ENCODE measurements at regions not wholly inside any gene's neighbourhood (a gene's known extent, or its start where the extent isn't known, plus 50 kb on each side); places are given as distances from the start of the nearest gene placed in this dataset.
"Not testable (repeated sequence)": the region's sequence is repeated elsewhere in the genome, so short reads cannot be mapped to it uniquely, and the experiment has no call there.

GRCh38 chr3:159672728-159673688, 315.6 kb upstream of the IL12A start:
- no peak overlapping the region for H3K4me3 ChIP-seq
- no peak for DNase-seq
- H3K36me3 ChIP-seq: no peaks in the 10 kb centered on the region

DNA sequence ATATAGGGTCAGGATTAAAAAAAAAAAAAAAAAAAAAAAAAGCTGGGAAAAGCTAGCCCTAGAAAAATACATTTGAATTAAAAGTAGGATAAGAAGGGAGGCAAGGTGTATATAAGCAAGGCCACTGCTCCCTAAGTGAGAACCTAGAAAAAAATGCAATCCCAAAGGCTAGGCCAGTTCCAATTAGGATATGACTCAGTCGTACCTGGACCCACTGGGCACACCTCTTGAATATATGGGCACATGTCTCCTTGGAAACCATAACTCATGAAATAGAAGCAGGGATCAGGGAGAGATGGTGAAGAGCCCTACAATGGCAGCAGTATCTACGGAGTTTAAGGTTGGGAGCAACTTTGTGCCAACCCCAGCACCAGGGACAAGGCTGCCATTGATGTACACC, 314.1 kb upstream of the IL12A start:
- DNase-seq: no peak
- no peaks in the 10 kb centered on the region for H3K36me3 ChIP-seq
- H3K27me3 ChIP-seq: no peaks in the 10 kb centered on the region
- no peak overlapping the region for H3K4me3 ChIP-seq
- H3K9me3 ChIP-seq: no peaks in the 10 kb centered on the region

More at GRCh38 chr3:159672728-159673688, 315.6 kb upstream of the IL12A start:
- Histone ChIP-seq H3K27me3 (no peaks in the 10 kb centered on the region), H3K9me3 (no peaks in the 10 kb centered on the region)

DNA sequence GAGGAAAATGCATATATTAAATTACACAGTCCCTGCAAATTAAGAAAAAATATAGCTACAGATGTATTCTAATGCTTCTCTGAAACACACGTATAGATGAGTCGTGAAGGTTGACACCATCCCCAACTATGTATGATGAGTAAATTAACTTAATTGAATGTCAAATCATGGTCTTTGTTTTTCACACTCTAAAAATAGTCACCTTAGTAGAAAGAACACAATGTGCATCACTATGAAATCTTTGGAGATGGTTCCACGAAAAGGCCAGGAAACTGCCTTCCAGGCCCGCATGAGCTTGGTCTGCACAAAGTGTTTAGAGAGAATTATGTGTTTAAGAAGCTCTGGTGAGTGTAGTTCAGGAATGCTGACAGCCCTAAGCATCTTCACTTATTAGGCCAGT, 313.4 kb upstream of the IL12A start:
- Histone ChIP-seq H3K27me3 (no peaks in the 10 kb centered on the region), H3K36me3 (no peaks in the 10 kb centered on the region), H3K9me3 (no peaks in the 10 kb centered on the region), H3K4me3 (no peak overlapping the region)
- DNase-seq: no peak

- Histone ChIP-seq H3K9me3 (no peaks in the 10 kb centered on the region; the same call in 1 of the 2 replicates), H3K36me3 (no peaks in the 10 kb centered on the region), H3K4me3 (no peak overlapping the region), H3K27me3 (peaks cover 2% of the 10 kb centered on the region; the same call in 1 of the 2 replicates)
- DNase-seq: no peak
These were observed 308.7 kb upstream of the IL12A start for GRCh38 chr3:159679900-159680299.

- DNase-seq, H3K4me3 ChIP-seq, H3K27me3 ChIP-seq, H3K9me3 ChIP-seq, H3K36me3 ChIP-seq: not testable (repeated sequence)
These were observed 306.9 kb upstream of the IL12A start for GRCh38 chr3:159681717-159682116.

DNA sequence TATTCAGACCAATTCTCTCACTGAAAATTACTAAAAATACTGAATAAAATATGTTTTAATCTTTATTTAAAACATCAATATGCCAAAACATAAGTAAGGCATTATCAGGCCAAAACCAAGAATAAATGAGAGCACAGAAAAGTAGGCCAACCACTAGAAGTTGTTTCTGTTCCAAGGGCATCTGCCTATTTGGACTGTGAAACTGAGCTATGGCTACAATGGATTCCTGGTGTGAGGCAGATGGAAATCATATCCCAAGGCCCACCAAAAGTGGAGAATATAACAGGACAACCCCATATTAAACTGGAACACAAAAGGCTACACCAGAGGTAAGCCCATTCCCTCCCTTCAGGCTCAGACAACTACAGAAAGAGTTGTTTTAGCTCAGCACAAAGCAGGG, 302.8 kb upstream of the IL12A start:
- no peak for DNase-seq
- Histone ChIP-seq H3K36me3 (no peaks in the 10 kb centered on the region), H3K4me3 (no peak overlapping the region), H3K27me3 (peaks cover 2% of the 10 kb centered on the region; the same call in 1 of the 2 replicates), H3K9me3 (peaks cover 5% of the 10 kb centered on the region)

DNA sequence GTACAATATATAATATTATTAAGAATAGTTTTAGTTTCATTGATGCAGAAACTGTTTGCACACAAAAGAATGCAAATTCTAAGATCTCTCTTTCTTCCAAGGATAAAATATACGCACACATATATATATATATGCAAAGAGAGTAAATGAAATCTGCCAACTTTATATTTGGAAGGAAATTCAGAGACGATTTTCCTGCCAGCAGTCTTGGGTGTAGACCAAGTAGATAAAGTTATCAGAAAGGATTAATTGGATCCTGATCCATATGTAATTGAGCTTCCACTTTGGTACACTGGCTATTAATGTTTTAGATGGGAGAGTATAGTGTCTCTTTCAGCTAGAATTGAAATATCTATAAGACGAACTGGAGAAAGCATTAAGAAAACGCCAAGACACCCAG, 295.4 kb upstream of the IL12A start:
- Histone ChIP-seq H3K27me3 (no peaks in the 10 kb centered on the region), H3K36me3 (no peaks in the 10 kb centered on the region), H3K9me3 (peaks cover 3% of the 10 kb centered on the region), H3K4me3 (no peak overlapping the region)
- DNase-seq: no peak

GRCh38 chr3:159711560-159712333, 276.9 kb upstream of the IL12A start:
- DNase-seq: peak; percentile 93
- Histone ChIP-seq H3K9me3 (0 out of 2 replicates have a peak, but pooled peaks cover 2% of the 10 kb centered on the region), H3K27me3 (no peaks in the 10 kb centered on the region), H3K4me3 (no peak overlapping the region), H3K36me3 (no peaks in the 10 kb centered on the region)

DNA sequence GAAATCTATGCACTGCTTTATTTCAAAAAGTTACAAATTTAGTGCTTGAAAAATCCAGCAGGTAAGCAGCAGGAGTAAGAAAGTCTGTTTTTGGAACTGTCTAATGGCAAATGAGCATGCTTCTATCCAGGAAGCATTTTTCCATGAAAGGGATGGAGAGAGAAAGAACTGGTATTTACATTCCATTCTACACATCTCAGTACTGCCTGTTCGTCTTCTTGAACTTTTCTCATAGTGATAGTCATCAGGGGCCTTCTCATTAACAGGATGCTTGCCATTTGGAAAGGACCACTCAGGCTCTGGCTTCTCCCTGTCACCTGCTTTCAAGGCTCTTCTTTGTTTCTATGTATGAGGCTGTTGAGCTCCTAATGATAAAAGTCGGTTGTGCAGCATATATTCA, 267.3 kb upstream of the IL12A start:
- Histone ChIP-seq H3K36me3 (no peaks in the 10 kb centered on the region), H3K27me3 (no peaks in the 10 kb centered on the region), H3K4me3 (no peak overlapping the region), H3K9me3 (peaks cover 7% of the 10 kb centered on the region)
- DNase-seq: no peak

DNA sequence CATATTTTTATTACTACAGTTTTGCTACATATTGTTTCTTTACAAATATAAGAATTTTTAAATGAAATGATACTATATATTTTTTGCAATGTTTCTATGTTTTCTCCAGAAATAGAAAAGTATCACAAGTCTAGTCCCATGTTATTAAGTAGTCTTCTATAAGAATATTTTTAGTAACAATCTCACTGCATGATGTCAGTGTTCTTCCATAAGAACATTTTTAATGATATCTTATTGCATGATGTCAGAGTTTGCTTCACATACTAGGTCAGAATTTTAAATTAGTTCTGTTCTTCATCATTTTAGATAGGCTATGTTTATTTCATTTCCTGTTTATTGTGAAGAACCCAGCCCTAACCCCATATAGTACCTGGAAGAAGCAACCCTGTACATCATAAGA, 265.3 kb upstream of the IL12A start:
- Histone ChIP-seq H3K27me3 (no peaks in the 10 kb centered on the region), H3K4me3 (no peak overlapping the region), H3K9me3 (peaks cover 4% of the 10 kb centered on the region; the same call in 1 of the 2 replicates), H3K36me3 (no peaks in the 10 kb centered on the region)
- no peak for DNase-seq

- DNase-seq: no peak
- Histone ChIP-seq H3K9me3 (peaks cover under 1% of the 10 kb centered on the region; the same call in 1 of the 2 replicates), H3K4me3 (no peak overlapping the region), H3K27me3 (no peaks in the 10 kb centered on the region), H3K36me3 (no peaks in the 10 kb centered on the region)
These were observed 264.0 kb upstream of the IL12A start for GRCh38 chr3:159724627-159725026.

DNA sequence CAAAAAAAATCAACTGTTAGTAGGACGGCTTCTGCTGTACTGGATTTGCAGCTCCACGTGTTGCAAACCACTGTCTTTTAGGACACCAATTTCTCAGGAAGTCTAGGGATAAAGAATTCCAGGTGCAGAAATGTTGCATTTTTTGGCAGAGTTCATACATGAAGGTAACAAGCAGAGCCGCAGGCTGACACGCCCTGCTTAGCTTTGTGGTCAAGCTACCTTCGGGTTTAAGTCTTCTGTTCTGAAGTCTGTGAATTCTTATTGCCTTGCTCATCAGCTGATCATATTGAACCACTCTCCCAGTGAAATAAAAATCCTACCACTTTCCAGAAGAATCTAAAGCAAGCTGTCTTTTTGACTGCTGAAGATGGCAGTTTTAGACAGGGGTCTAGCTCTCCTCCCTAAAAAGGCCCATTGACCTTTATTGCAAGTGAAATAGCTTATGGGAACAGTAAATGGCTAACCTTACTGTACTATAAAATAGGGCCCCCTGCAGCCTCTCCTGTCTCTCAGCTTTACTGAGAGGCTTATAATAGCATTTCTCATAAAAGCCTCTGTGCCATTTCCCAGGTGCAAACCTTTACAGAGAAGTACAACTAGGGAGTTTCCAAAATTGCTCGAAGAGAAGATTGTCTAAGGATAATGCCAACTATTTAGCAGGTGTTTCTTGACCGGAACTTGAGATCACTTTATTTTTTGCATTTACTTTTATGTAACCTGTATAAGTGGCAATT, 262.2 kb upstream of the IL12A start:
- peak; percentile 11 for DNase-seq
- no peaks in the 10 kb centered on the region for H3K9me3 ChIP-seq

DNA sequence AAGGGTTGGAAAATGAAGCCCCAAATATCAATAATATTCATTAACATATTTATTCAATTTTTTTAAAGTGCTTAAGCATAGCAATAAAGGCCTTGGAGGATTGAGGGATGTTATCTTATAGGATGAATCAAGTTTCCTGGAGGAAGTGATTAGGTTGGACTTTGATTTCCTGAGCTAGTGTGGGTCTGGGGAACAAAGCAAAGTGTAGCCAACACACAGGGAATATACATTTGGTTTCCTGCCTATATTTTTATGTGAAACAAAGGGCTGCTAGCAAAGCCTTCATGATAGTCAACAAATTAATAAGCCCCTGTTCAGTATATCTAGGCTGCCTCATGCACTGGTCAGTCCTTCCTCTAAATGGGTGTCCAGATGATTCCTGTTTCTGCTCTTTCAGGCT, 261.1 kb upstream of the IL12A start:
- Histone ChIP-seq H3K4me3 (no peak overlapping the region), H3K9me3 (no peaks in the 10 kb centered on the region), H3K27me3 (no peaks in the 10 kb centered on the region), H3K36me3 (no peaks in the 10 kb centered on the region)
- DNase-seq: no peak

More for the DNA sequence above, 262.2 kb upstream of the IL12A start:
- H3K36me3 ChIP-seq: no peaks in the 10 kb centered on the region
- no peaks in the 10 kb centered on the region for H3K27me3 ChIP-seq
- H3K4me3 ChIP-seq: no peak overlapping the region

- DNase-seq: no peak
- Histone ChIP-seq H3K4me3 (no peak overlapping the region), H3K9me3 (no peaks in the 10 kb centered on the region), H3K27me3 (no peaks in the 10 kb centered on the region), H3K36me3 (no peaks in the 10 kb centered on the region)
These were observed 257.4 kb upstream of the IL12A start for GRCh38 chr3:159731254-159731653.

DNA sequence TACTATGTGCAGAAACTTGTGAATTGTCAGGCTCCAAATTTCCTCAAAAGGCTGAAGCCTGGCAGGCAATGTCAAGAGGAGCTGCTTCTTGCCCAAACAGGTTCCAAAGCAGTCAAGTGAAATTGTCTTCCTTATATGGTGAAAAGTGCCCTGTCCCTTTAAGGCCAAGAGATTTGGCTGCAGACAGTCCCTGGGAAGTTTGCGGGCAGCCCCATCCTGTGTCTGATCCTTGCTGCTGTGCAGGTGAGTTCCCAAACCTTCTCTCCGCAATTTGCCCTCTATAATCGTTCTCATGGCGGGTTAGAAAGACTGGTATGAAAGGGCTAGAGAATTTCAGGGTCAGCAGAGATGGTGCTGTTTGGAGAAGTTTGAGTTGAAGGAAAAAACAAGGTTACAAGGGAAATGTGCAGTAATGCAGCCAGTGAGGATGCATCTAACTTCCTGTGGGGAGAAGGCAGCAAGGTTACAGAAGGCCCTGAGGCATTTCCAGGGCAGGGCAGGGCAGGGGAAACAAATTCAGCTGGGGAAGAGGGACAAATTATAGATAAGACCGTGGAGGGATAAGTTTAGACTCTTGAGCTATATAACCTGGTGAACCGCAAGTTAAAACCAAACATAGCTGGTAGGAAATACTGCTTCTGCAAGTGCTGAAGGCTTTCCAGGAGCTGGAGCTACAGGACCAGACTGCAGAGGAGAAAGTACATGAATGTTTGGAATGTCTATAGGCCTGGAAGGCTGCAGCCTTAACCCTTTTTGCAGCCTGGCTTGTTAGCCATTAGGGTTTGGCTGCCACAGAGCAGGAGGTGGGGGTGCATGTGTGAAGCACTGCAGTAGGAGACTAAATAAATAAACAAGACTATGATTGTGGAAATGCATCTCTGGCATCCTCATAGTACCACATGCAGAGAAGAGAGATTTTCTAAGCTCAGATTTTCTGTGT, 256.2 kb upstream of the IL12A start:
- H3K27me3 ChIP-seq: no peaks in the 10 kb centered on the region
- peak; percentile 96 for DNase-seq

More for the DNA sequence above, 256.2 kb upstream of the IL12A start:
- no peak overlapping the region for H3K4me3 ChIP-seq
- no peaks in the 10 kb centered on the region for H3K9me3 ChIP-seq
- H3K36me3 ChIP-seq: no peaks in the 10 kb centered on the region

Measured in MG63 (cell line).